ENCODE measurements at regions not wholly inside any gene's neighbourhood (a gene's known extent, or its start where the extent isn't known, plus 50 kb on each side); places are given as distances from the start of the nearest gene placed in this dataset.

GRCh38 chr11:116467823-116468222 is 305.0 kb downstream of the BUD13 start:
- DNase-seq: no peak

- no peak for DNase-seq
These were observed 306.0 kb downstream of the BUD13 start for GRCh38 chr11:116466801-116467200.

GRCh38 chr11:116466191-116466590 is 306.6 kb downstream of the BUD13 start:
- DNase-seq: no peak

GRCh38 chr11:116465056-116465455 is 307.7 kb downstream of the BUD13 start:
- no peak for DNase-seq

- no peak for DNase-seq
These were observed 311.0 kb downstream of the BUD13 start for GRCh38 chr11:116461789-116462188.

GRCh38 chr11:116460156-116460920 is 312.4 kb downstream of the BUD13 start:
- DNase-seq: no peak

- DNase-seq: no peak
These were observed 313.4 kb downstream of the BUD13 start for GRCh38 chr11:116459185-116460045.

- no peak for DNase-seq
These were observed 314.2 kb downstream of the BUD13 start for GRCh38 chr11:116458546-116458945.

GRCh38 chr11:116457336-116458007 is 315.3 kb downstream of the BUD13 start:
- no peak for DNase-seq

GRCh38 chr11:116454951-116455350 is 317.8 kb downstream of the BUD13 start:
- DNase-seq: no peak

GRCh38 chr11:116454020-116454645 is 318.7 kb downstream of the BUD13 start:
- DNase-seq: no peak

GRCh38 chr11:116452461-116452860 is 320.3 kb downstream of the BUD13 start:
- no peak for DNase-seq

- no peak for DNase-seq
These were observed 323.3 kb downstream of the BUD13 start for GRCh38 chr11:116449522-116449921.

GRCh38 chr11:116446048-116446941 is 326.5 kb downstream of the BUD13 start:
- DNase-seq: no peak

GRCh38 chr11:116445108-116446047 is 327.4 kb downstream of the BUD13 start:
- DNase-seq: no peak

- no peak for DNase-seq
These were observed 330.5 kb downstream of the BUD13 start for GRCh38 chr11:116442238-116442752.

GRCh38 chr11:116439361-116439677 is 333.5 kb downstream of the BUD13 start:
- no peak for DNase-seq

GRCh38 chr11:116438651-116439360 is 334.0 kb downstream of the BUD13 start:
- DNase-seq: no peak

GRCh38 chr11:116434986-116435385 is 337.8 kb downstream of the BUD13 start:
- DNase-seq: no peak

- DNase-seq: no peak
These were observed 340.5 kb downstream of the BUD13 start for GRCh38 chr11:116432301-116432700.
